GM18505 (cell line): ENCODE measurements at regions not wholly inside any gene's neighbourhood (a gene's known extent, or its start where the extent isn't known, plus 50 kb on each side); places are given as distances from the start of the nearest gene placed in this dataset.

ENCODE experiments used
- ATAC-seq: cut with Tn5 transposase; IDR thresholded peaks from one replicate; pipeline ENCODE4 v1.9.1; 2021; ENCODE audit not compliant: unreplicated experiment
- POLR2A ChIP-seq: IDR thresholded peaks from 4 replicates; pipeline ENCODE4 v1.6.1; 2011; ENCODE audit warnings: borderline replicate concordance; ENCODE audit not compliant: insufficient read depth, insufficient read length; ENCODE audit errors: extremely low read depth

DNA sequence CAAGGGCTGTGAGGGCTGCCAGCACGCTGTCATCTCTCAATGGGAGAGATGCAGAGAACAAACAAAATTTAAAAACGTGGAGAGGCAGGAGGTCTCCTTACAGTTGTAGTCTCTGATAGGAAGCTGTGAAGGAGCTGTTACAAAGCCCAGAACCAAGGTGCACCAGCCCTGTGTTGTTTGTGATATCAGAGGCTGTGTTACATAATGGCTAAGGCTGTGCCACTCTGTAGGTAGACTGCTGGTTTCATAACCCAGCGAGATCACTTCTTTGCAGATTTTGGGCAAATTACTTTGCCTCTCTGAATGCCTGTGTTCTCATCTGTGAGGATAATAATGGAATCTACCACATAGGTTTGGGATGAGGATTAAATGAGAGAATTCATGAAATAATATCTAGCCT lies 1480.7 kb upstream of the WWC1 start:
- no peak for ATAC-seq
- TF ChIP-seq POLR2A, result no peak

DNA sequence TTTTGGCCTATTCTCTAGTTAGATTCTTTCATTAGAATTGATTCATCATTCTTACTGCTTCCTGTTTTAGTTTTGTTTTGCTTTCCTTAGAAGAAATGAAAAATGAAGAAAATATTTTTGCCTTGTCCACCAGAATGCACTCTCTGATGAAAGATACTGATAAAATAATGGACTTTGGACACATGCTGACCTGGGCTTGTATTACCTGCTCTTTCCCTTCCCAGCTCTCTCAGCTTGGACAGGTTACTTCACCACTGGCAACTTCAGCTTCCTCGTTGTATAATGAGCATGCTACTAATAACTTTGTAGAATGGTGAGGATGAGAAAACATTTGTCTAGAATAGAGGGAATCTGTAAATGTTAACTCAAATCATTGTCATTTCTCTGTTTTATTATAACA lies 1468.1 kb upstream of the WWC1 start:
- ATAC-seq, result no peak

DNA sequence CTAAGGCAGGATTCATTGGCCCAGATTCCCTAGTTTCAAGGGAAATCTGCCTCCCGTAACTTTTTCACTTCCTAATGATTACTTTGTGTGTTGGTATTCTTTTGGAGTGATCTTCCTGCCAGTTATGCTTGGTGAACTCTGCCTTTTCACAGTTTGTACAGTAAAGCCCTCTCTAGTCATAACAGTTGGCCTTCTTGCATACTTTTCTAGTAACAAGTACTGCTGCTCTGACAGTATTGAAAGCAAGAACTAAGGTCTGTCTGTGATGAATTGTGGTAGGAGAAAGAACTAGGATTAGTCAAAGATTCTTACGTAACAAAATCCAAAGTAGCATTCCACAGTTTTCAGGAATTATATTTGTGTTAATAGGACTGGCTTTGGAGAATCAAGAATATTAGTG lies 1457.2 kb upstream of the WWC1 start:
- no peak for TF ChIP-seq POLR2A
- no peak for ATAC-seq

More for the DNA sequence above, 1468.1 kb upstream of the WWC1 start:
- TF ChIP-seq POLR2A, result no peak

DNA sequence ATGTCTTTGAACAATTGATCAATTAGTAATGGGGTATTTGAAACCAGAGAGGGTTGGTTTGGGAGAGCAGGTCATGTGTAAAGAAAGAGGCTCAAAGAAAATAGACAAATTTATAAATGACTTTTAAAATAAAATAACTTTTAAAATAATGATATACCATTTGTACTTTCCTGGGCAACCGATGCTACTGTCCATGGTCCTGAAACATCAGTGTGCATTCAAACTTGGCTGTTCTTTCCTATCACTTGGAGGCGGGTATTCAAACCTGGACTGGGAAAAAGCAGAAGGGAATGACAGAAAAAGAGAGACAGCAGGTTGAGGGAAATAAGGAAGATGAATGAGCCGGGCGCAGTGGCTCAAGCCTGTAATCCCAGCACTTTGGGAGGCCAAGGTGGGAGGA lies 1446.4 kb upstream of the WWC1 start:
- no peak for TF ChIP-seq POLR2A
- no peak for ATAC-seq

DNA sequence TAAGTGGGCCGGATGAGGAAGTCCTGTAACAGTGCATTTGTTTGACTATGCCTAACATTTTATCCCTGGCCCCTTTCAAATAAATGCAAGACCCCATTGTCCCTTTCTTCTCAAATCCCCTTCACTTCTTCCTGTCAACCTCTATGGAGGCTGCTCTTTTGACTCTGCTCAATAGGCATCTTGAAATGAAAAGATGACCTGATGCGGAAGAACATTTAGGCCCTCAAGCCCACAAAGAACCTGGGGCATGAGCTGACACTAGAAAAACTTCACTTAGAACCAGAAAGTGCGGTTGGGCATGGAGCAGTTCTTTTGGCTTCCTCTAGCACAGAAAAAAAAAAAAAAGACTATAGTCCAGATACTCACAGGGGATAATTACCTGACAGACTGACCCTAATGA lies 1434.7 kb upstream of the WWC1 start:
- no peak for TF ChIP-seq POLR2A
- ATAC-seq, result no peak

DNA sequence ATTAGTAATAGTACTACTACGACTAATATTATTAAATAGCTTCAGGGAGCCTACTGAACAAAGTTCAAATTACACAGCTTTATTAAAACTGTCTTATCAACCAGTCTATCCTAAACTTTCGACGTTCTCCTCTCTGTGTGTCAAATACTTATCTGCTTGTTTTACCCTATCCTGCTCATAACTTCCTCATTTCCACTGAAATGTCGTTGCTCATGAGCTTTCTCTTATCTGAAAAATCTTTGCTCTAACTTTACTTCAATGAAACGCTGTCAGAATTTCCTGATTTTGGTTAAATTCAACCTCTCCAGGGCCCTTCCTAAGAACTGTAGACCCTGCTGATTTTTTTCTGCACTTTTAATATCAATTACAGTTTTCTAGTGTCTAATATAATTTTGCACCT lies 1431.0 kb upstream of the WWC1 start:
- TF ChIP-seq POLR2A, result no peak
- ATAC-seq, result no peak

DNA sequence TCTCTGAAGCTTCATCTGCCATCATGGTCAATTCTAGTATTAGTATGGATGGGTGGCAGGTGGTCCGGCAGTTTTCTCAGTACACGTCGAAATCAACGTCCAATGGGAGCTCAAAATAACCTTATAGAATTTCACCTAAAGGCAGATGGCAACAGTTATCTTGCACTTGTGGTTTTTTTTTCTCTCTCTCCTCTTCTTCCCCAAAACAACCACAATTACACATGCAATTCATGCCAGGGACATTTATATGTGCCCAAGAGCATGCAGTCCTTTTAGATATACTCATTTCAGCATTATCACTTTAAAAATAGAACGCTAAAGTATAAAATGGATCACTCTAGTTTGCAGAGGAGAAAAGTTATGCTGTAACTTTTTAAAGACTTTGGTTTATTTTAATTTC lies 1428.9 kb upstream of the WWC1 start:
- ATAC-seq, result no peak
- no peak for TF ChIP-seq POLR2A

DNA sequence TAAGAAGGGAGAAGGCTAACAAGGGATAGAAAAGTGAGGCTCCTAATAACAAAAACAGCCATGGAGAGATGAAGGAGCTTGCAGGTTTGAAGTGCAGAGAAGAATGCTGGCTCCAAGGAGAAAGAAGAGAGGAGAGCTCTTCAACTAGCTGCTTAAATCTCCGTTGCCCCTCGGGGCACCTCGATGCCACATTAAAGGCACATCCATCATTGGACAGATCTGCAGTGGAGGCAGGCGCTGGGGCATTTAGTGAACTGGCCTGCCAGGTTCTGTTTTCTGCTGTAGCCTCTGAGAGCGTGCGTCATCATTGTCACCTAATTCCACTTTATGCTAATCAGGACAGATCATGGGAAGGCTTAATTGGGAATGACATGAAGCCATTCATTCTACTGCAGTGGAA lies 1426.2 kb upstream of the WWC1 start:
- no peak for TF ChIP-seq POLR2A
- ATAC-seq, result no peak

DNA sequence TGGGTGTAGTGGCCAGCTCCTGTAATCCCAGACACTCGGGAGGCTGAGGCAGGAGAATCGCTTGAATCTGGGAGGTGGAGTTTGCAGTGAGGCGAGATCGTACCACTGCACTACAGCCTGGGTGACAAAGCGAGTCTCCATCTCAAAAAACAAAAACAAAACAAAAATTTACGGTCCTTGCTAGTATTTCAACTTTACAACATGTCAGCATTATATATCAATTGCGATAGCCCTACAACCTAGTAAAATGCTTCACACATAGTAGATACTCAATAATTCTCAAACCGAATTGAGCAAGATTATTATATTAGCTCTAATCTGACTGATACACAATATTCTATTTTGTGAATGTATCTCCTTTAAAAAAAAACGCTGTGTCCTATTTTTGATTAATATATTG lies 1411.0 kb upstream of the WWC1 start:
- ATAC-seq, result no peak
- no peak for TF ChIP-seq POLR2A

DNA sequence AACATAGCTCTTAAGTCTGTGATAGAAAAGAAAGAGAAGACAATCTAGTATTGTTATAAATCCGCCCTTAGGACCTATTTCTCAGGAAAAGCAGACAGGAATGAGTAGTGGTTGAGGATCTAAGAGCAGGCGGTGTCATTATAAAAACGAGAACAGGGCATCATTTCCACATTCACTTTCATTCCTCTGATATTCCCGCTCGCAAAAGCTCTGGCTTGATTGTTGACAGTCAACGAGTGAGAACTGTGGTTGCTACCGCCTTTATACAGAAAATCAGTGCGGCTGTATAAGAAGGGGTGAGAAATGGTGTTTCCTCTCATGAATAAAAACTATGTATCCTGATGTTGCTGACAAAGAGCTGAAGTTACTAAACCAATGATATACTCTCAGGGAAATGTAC lies 1409.6 kb upstream of the WWC1 start:
- no peak for TF ChIP-seq POLR2A
- no peak for ATAC-seq

DNA sequence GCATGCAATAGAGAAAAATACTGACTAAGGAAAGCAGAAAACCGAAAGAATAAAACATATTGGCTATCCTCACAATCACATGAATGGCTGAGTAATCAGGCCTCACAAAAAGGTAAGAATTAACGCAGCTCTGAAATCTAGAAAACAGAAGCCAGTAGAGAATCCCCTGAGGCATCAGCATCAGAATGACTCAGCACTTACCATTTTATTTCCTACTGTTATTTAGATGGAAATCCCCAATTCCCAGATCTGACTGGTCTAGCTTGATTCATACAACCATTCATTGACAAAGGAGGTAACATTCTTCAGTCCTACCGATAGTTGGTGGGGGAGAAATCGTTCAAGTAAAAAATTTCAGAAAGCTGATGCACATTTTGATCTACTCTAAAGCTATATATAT lies 1408.4 kb upstream of the WWC1 start:
- no peak for TF ChIP-seq POLR2A
- no peak for ATAC-seq

DNA sequence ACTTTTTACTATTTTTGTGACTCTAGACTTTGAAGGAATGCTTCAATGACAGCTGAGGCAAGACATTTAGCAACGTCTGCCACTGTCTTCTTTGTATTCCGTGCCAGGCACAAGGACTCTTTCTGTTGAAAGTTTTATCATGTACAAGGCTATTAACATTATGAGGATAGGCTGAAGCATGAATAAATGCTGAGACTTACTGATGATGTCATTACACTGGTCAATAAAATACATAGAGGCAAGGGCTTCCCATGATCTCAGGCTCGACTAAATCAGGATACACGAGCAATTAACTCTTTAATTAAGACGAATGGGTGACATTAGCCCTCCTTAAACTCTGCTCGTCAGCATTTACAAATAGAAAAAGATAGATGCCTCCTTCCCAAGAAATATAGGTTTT lies 1393.3 kb upstream of the WWC1 start:
- ATAC-seq, result no peak
- TF ChIP-seq POLR2A, result no peak

DNA sequence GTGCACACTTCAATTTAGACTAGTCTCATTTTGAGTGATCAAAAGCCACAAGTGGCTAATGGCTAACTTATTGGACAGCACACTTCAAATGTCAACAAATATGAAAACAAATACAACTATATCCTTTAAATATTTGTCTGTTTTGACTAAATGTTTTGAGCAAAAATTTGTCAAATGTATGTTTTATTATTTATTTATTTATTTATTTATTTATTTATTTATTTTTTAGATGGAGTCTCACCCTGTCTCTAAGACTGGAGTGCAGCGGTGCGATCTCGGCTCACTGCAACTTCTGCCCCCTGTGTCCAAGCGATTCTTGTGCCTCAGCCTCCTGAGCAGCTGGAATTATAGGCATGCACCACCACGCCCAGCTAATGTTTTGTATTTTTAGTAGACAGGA lies 1392.1 kb upstream of the WWC1 start:
- TF ChIP-seq POLR2A, result no peak
- ATAC-seq, result no peak

DNA sequence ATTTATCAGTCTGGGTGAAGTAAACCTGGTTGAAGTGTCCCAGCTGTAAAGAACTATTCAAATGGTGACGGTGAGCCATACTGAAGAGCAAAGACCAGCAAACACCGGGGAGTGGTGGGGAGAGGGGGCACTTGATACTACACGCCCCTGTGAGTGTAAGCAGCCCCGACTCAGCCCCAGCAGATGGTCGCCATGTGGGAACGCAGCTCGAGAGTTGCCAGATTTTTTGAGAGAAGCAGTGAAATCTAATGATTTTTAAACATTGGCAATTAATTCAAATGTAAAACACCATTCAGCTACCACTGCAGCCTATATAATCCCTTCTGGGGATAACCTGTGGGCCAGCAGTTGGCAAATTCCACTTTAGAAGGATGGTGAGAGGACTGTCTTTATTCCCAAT lies 1386.9 kb upstream of the WWC1 start:
- no peak for TF ChIP-seq POLR2A
- no peak for ATAC-seq

DNA sequence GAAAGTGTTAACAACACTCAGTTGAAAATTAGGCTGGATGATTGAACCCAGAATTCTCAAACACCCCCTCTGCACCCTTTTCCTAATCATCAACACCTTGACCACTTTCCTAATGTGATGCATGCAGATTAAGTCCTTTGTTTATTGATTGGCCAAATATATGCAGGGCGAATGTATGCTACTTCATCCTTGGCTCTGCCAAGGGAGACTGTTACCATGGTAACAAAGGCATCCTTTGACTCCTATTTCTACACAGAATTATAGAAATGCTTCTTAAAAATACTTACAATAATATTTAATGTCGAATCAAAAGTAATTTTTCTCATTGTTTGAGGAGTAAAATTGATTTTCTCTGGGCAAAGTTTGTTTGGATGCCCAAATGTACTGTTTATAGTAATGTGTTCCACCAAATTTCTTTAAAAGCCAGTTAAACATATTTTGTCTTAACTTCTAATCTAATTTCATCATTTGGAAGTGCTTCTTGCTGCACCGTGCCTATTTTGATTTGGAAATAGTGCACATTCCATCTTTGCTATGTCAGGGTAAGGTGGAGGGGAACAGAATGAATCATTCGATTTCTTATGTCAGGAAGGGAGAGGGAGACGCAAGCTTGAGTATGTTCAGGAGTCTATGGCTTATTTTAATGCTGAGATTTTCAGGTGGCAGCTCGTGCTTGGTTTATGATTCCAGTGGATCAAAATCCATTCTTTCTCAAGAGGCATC lies 1384.3 kb upstream of the WWC1 start:
- no peak for TF ChIP-seq POLR2A
- no peak for ATAC-seq

DNA sequence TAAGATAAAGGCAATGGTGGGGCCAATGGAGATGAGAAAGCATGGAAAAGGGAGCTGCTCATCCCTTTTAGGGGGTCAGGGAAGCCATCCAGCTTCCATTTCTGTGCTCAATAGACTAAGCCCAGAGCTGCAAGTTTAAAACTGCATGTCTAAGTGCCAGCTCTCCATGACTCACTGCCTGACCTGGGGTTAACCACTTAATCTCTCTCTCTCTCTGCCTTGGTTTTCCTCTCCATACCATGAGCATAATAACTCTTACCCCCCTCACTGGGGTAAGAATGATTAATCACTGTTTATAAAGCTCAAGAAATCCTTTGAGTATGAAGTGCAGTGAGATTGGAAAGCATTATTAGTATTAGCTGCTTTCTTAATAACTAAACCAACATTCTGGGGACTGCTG lies 1382.4 kb upstream of the WWC1 start:
- ATAC-seq, result no peak
- no peak for TF ChIP-seq POLR2A

DNA sequence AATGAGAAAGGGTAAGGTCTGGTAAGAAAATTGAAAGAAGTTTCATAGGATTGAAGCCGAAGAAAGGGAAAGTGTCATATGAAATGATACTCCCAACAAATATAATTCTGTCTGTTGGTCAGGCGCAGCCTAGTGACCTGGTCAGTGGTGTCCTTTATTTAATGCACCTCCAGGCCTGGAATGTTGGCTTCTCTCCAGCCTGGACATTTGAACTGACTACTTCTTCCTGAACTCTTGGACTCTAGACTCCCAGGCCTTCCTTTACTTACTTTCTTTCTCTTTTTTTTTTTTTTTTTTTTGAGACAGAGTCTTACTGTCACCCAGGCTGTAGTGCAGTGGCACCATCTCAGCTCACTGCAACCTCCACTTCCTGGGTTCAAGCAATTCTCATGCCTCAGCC lies 1381.5 kb upstream of the WWC1 start:
- no peak for ATAC-seq
- no peak for TF ChIP-seq POLR2A
